Epithelial cell of prostate (primary cell): ENCODE measurements at regions not wholly inside any gene's neighbourhood (a gene's known extent, or its start where the extent isn't known, plus 50 kb on each side); places are given as distances from the start of the nearest gene placed in this dataset.

Source experiments
- DNase-seq: peaks from one replicate; pipeline ENCODE4 v3.0.0-alpha.2; 2011; ENCODE audit warnings: low read depth, low spot score
- H3K27ac ChIP-seq: fragments of 450-650 bp; 2 replicates; pipeline ENCODE4 v1.5.1; 2017; ENCODE audit warnings: mild to moderate bottlenecking

GRCh38 chr9:8262625-8263622 is 463.3 kb upstream of the DMAC1 start:
- no peak overlapping the region for H3K27ac ChIP-seq
- DNase-seq: no peak

DNA sequence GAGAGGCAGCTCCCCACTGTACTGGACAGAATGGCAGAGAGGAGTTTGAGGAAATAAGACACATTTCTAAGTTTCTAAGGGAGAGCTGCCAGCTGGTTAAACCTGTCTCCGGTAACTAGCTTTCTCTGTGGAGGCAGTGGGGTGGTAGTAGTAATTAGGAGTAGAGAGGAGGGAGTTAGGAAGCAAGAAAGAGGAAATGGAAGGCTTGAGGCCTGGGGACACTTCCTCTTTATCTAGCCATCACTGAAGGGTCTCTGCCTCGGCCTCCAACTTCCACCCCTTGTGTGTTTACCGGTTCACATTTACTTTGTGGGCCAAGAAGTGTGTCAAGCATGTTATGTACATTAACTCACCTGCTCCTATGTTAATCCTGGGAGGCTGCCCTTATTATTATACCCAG is 462.2 kb upstream of the DMAC1 start:
- no peak overlapping the region for H3K27ac ChIP-seq

DNA sequence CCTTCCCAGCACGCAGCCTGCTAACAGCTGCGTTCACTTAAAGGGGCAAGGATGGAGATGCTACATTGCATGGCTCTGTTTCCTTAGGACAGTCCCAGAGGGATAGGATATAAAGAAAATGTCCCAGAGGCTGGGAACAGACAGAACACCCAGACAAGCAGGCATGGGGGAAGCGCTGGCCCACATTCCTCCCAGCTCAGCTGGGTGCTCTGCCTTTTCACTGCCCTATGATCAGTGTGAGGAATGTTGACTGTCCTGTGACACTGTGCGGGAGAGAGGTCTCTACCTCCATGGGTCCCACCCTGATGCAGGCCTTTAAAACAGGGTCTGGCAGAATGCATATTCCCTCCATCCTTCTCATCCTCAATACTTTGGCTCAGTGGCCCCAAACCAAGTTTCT is 459.4 kb upstream of the DMAC1 start:
- no peak for DNase-seq
- no peak overlapping the region for H3K27ac ChIP-seq

More for the DNA sequence above, 462.2 kb upstream of the DMAC1 start:
- DNase-seq: no peak

DNA sequence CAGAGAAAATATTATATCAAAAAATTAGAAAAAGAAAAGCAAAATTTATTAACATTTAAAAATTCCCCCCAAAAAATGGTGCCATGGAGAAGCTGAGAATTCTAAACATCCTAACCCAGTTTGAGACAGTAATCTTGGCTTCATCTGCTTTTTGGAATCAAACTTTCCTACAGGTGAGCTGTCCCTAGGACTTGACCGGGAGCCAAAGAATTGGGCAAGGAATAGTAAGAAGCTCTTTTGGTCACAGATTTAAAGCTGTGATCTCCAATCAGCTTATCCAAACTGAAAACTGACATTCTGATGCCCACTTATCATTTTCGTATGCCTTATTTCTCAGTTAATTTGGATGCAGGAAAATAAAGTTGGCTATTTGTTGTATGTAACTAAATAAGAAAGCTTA is 457.3 kb upstream of the DMAC1 start:
- H3K27ac ChIP-seq: no peak overlapping the region

DNA sequence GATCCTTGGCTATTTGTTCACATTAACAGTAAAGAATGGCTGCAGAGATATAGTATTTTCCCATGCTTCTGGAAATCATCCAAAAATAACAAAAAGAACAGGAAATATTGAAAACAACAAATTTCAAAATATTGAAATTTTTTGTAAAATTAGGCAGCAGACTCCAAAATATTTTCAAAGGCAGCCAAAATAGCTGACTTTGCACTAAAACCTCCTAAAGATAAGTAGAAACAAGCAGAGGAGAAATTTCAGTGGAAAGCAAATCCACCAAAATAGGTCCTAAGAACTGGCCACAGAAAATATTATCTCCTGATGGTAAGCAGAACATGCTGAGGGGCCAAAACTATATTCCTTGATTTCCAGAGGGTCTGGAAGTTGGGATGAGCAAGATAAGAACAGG is 456.3 kb upstream of the DMAC1 start:
- H3K27ac ChIP-seq: no peak overlapping the region
- no peak for DNase-seq

More for the DNA sequence above, 457.3 kb upstream of the DMAC1 start:
- DNase-seq: no peak

GRCh38 chr9:8254541-8254940 is 455.0 kb upstream of the DMAC1 start:
- H3K27ac ChIP-seq: no peak overlapping the region
- no peak for DNase-seq

DNA sequence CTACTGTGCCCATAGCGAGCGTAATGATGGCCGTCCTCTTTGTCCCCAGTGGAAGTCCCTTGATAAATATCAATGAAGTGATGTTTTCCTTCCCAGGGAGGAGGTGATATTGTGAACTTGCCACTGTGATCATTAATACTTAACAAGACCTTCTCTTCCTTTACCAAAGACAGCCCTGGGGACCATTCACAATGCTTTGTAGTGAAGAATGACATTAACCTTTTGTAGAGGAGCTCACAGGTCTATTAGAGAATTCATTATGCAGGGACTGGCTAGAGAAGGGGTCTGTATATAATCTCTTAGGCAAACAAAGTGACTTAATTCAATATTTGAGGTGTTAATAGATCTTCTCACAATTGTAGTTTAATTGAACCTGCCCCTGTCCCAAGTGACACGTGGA is 452.9 kb upstream of the DMAC1 start:
- H3K27ac ChIP-seq: no peak overlapping the region
- DNase-seq: no peak

- no peak overlapping the region for H3K27ac ChIP-seq
- DNase-seq: no peak
Observed at GRCh38 chr9:8251566-8251965, 452.0 kb upstream of the DMAC1 start.

GRCh38 chr9:8244505-8245092 is 445.0 kb upstream of the DMAC1 start:
- H3K27ac ChIP-seq: no peak overlapping the region
- DNase-seq: no peak

DNA sequence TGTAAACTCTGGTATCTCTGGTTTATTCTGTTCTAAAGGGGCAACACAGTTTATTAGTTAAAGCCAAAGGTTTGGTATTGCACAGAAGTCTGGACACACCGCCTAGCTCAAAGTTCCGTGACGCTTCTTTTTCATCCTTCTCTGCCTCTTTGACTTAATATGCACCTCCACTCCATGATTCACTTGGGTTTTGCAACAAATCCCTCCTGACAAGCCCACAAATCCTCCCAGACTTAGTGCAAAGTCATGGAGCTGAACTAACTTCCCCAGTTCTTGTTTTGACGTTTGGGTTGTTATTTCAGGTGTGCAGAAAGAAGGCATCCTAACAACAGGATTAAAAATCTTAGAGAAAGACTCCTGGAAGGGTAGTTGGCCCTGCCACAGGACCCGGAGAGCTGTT is 441.6 kb upstream of the DMAC1 start:
- DNase-seq: no peak
- no peak overlapping the region for H3K27ac ChIP-seq

DNA sequence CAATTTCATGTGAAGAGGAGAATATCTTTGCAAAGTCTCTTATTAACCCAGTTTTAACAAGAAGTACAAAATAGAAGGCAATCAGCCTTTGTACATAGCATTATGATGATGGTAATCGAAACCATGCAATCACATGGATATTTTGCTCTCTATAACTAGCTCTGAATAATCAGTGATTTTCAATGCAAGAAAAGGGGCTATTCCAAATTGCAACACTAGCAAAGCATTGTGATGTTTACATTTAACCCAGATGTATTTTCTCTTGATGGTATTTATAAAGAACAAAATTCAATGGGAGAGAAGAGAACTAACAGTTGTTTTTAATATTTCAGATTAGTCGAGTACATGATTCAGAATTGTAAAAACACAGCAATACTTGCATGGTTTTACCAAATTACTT is 437.5 kb upstream of the DMAC1 start:
- no peak for DNase-seq
- H3K27ac ChIP-seq: no peak overlapping the region

- no peak for DNase-seq
- H3K27ac ChIP-seq: no peak overlapping the region
Observed at GRCh38 chr9:8235489-8235888, 435.9 kb upstream of the DMAC1 start.

- no peak for DNase-seq
Observed at GRCh38 chr9:8234316-8234715, 434.7 kb upstream of the DMAC1 start.

GRCh38 chr9:8232726-8233125 is 433.1 kb upstream of the DMAC1 start:
- no peak for DNase-seq
- H3K27ac ChIP-seq: no peak overlapping the region

More at GRCh38 chr9:8234316-8234715, 434.7 kb upstream of the DMAC1 start:
- H3K27ac ChIP-seq: no peak overlapping the region

GRCh38 chr9:8229226-8229625 is 429.6 kb upstream of the DMAC1 start:
- no peak overlapping the region for H3K27ac ChIP-seq
- no peak for DNase-seq

- no peak overlapping the region for H3K27ac ChIP-seq
- DNase-seq: no peak
Observed at GRCh38 chr9:8224381-8224801, 424.8 kb upstream of the DMAC1 start.

DNA sequence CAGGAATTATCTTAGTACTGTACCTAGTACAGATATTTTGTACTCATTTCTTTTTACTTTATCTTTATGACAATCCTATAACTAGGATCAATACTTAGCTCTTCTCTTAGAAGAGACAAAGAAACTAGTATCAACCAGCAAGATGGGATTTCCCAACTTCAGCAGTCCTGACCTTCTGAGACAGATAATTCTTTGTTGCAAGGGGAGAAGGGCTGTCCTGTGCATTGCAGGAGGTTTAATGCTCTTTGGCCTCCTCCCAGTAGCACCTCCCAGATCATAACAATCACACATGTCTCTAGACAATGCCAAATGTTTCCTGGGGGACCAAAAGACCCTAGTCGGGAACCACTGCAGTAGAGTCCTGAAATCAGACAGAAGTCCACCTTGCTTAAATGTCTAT is 424.3 kb upstream of the DMAC1 start:
- no peak overlapping the region for H3K27ac ChIP-seq
- no peak for DNase-seq

- H3K27ac ChIP-seq: no peak overlapping the region
- DNase-seq: no peak
Observed at GRCh38 chr9:8221462-8221861, 421.9 kb upstream of the DMAC1 start.

DNA sequence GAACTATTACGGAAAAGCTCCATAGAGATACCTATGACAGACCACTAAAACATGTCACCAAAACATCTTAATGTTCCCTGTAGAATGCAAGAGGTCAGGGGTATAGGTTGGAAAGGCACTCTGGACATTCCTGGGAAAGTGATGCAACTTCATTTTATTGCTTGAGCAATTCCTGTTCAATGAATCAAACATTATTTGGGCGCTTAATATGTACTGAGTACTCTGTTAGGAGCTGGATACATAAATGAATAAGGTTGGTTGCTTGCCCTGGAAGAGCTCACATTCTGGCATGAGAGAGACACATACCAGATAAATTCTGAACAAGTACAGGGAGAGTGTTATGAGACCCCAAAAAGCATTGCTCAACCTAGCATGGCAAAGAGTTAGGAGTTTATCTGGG is 408.9 kb upstream of the DMAC1 start:
- no peak overlapping the region for H3K27ac ChIP-seq
- no peak for DNase-seq

DNA sequence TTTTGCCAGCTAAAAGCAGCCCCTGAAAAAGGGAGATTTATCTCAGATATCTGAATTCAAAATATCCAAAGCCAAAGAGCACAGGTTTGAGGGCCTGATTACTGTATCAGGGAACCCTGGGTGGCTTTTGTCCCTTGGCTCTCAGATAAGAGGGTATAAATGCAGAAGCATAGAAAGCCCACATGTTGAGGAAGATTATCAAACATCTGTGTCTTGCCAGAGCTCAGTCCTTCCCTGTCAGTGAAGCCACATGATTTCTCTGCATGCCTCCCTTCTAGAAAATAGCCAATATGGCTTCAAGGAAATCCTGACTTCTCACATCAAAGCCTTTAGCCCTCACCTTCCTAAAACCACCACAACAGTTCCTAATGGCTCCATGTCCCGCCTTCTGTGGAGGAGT is 408.0 kb upstream of the DMAC1 start:
- DNase-seq: no peak
- H3K27ac ChIP-seq: no peak overlapping the region

GRCh38 chr9:8206720-8207119 is 407.1 kb upstream of the DMAC1 start:
- H3K27ac ChIP-seq: no peak overlapping the region
- no peak for DNase-seq

DNA sequence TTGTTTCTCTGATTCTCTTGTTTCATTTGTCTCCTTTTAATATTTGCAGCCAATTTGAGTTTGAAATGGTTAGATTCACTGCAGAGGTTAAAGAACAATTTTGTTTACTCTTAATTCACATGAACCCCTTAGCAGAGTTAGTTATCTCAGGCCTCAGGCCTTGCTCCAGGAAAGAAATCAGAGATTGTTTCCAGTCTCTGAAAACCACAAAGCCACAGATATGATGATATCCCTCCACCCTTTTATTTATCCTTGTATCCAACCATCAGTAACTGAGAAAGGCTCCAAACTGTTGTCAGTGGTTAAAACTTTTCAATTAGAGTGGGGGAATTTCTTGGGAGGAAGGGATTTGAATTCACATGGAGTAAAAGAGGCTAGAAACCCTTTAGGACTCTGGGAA is 406.0 kb upstream of the DMAC1 start:
- DNase-seq: no peak
- no peak overlapping the region for H3K27ac ChIP-seq
